KMS-11 (cell line): ENCODE measurements at regions not wholly inside any gene's neighbourhood (a gene's known extent, or its start where the extent isn't known, plus 50 kb on each side); places are given as distances from the start of the nearest gene placed in this dataset.

ENCODE experiments used
- H2AFZ ChIP-seq: fragments of 200-600 bp; sonication (generic); 2 replicates; pipeline ENCODE4 v1.6.1; 2016; ENCODE audit warnings: antibody characterized with exemption, mixed run types, low read depth
- H3K27ac ChIP-seq: fragments of 200-600 bp; sonication (generic); 2 replicates; pipeline ENCODE4 v1.6.1; 2016; ENCODE audit warnings: mild to moderate bottlenecking, mixed run types
- H3K27me3 ChIP-seq: fragments of 200-600 bp; sonication (generic); 2 replicates; pipeline ENCODE4 v1.6.1; 2017; ENCODE audit warnings: mild to moderate bottlenecking, low read depth, mixed run types, moderate library complexity; ENCODE audit not compliant: insufficient read depth
- H3K36me3 ChIP-seq: fragments of 200-600 bp; sonication (generic); 2 replicates; pipeline ENCODE4 v1.6.1; 2017; ENCODE audit warnings: mild to moderate bottlenecking, mixed run types; ENCODE audit not compliant: insufficient read depth
- H3K4me1 ChIP-seq: fragments of 200-600 bp; sonication (generic); 2 replicates; pipeline ENCODE4 v1.6.1; 2016; ENCODE audit warnings: mild to moderate bottlenecking, low read depth, mixed run types; ENCODE audit not compliant: poor library complexity, severe bottlenecking
- H3K4me2 ChIP-seq: fragments of 200-600 bp; sonication (generic); 2 replicates; pipeline ENCODE4 v1.7.0; 2016; ENCODE audit warnings: mild to moderate bottlenecking, mixed run types
- H3K4me3 ChIP-seq: fragments of 200-600 bp; sonication (generic); IDR thresholded peaks from 2 replicates; pipeline ENCODE4 v1.6.1; 2017; ENCODE audit warnings: low read depth, low read length, mixed read lengths; ENCODE audit not compliant: insufficient read depth
- H3K79me2 ChIP-seq: fragments of 200-600 bp; sonication (generic); 2 replicates; pipeline ENCODE4 v1.6.1; 2016; ENCODE audit warnings: low read depth, mixed run types; ENCODE audit not compliant: insufficient read depth
- H3K9ac ChIP-seq: fragments of 200-600 bp; sonication (generic); 2 replicates; pipeline ENCODE4 v1.6.1; 2016; ENCODE audit warnings: mild to moderate bottlenecking, mixed run types
- H4K20me1 ChIP-seq: fragments of 200-600 bp; sonication (generic); 2 replicates; pipeline ENCODE4 v1.6.1; 2016; ENCODE audit warnings: mild to moderate bottlenecking, mixed run types; ENCODE audit not compliant: insufficient read depth
- TF ChIP-seq, protein P1 (sequence below): fragments of 200-600 bp; sonication (generic); conservative IDR thresholded peaks from 2 replicates; pipeline ENCODE4 v1.6.1; 2017; ENCODE audit warnings: low read depth, mild to moderate bottlenecking, antibody characterized with exemption, low read length, moderate library complexity, mixed read lengths

DNA sequence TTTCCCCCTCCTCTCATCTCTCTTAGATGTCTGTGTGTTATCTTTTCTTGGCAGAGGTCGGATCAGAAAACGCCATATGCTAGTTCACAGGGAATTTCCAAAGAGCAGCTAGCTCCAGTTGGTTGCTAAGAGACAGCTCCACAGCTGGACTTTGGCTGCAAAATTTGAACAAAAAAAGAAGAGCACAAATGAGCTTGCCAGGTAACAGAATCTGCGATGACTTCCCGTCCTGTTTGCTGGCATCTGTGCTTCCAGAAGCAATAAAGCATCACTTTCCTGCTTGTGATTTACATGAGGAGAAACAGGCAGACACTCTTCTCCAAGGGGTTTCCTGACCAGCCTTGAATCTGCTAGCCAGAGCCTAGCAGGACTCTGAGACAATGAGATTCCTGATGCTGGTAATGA is 596.0 kb upstream of the B3GAT1 start:
- H3K4me1 ChIP-seq, result no peaks in the 10 kb centered on the region
- no peaks in the 10 kb centered on the region for H3K79me2 ChIP-seq
- TF ChIP-seq, protein P1, sequence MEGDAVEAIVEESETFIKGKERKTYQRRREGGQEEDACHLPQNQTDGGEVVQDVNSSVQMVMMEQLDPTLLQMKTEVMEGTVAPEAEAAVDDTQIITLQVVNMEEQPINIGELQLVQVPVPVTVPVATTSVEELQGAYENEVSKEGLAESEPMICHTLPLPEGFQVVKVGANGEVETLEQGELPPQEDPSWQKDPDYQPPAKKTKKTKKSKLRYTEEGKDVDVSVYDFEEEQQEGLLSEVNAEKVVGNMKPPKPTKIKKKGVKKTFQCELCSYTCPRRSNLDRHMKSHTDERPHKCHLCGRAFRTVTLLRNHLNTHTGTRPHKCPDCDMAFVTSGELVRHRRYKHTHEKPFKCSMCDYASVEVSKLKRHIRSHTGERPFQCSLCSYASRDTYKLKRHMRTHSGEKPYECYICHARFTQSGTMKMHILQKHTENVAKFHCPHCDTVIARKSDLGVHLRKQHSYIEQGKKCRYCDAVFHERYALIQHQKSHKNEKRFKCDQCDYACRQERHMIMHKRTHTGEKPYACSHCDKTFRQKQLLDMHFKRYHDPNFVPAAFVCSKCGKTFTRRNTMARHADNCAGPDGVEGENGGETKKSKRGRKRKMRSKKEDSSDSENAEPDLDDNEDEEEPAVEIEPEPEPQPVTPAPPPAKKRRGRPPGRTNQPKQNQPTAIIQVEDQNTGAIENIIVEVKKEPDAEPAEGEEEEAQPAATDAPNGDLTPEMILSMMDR, result no peak
- H3K27me3 ChIP-seq, result no peaks in the 10 kb centered on the region
- no peaks in the 10 kb centered on the region for H4K20me1 ChIP-seq
- no peak overlapping the region for H3K27ac ChIP-seq
- no peak overlapping the region for H3K4me2 ChIP-seq
- no peak overlapping the region for H2AFZ ChIP-seq
- no peak overlapping the region for H3K4me3 ChIP-seq
- H3K9ac ChIP-seq, result no peak overlapping the region
- H3K36me3 ChIP-seq, result no peaks in the 10 kb centered on the region

GRCh38 chr11:135006800-135007199 is 594.8 kb upstream of the B3GAT1 start:
- no peaks in the 10 kb centered on the region for H3K4me1 ChIP-seq
- H4K20me1 ChIP-seq, result no peaks in the 10 kb centered on the region
- no peak overlapping the region for H3K9ac ChIP-seq
- no peak overlapping the region for H3K27ac ChIP-seq
- H2AFZ ChIP-seq, result no peak overlapping the region
- no peak overlapping the region for H3K4me2 ChIP-seq
- H3K27me3 ChIP-seq, result no peaks in the 10 kb centered on the region
- TF ChIP-seq, protein P1, result no peak
- H3K79me2 ChIP-seq, result no peaks in the 10 kb centered on the region
- no peak overlapping the region for H3K4me3 ChIP-seq
- H3K36me3 ChIP-seq, result no peaks in the 10 kb centered on the region

DNA sequence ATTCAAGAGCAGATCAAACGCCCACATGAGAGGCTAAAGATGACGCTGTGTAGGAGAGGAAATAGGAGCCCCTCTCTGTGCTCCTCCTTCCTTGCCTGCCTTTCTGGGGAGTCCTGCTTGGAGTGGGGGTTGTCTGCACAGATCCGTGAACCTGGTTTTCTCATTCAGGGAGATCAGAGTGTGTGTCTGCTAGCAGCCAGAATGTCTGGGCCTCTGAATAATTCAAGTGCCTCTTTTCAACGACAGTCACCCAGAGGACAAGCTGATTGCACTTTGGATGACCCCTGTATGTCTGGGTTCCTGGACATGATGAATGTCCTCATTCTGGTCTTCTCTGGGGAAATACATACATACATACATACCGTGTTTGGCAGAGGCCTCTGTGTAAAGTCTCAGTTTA is 592.5 kb upstream of the B3GAT1 start:
- Histone ChIP-seq H3K36me3 (no peaks in the 10 kb centered on the region), H2AFZ (no peak overlapping the region), H3K9ac (no peak overlapping the region), H3K4me2 (no peak overlapping the region), H3K79me2 (no peaks in the 10 kb centered on the region), H4K20me1 (no peaks in the 10 kb centered on the region), H3K27ac (no peak overlapping the region), H3K4me3 (no peak overlapping the region), H3K27me3 (no peaks in the 10 kb centered on the region), H3K4me1 (no peaks in the 10 kb centered on the region)
- TF ChIP-seq, protein P1, result no peak

DNA sequence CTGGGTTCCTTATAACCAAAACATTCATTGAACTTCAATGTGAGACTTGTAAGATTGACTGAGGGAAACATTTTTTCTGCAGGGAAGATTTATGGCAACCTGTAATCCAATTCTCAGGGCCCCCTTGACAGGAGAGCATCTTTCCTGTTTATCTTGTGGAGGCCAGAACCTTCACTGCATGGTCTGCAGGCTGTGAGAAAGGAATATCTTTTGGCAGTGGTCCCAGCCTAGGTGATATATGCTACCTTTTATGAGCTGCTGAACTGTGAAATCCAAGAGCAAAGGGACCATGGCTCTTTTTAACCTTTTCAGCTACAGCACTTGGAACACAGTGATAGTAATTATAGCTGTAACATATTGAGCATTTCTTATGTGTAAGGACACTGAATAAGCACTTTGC is 590.2 kb upstream of the B3GAT1 start:
- Histone ChIP-seq H3K27ac (no peak overlapping the region), H2AFZ (no peak overlapping the region), H3K79me2 (no peaks in the 10 kb centered on the region), H3K9ac (no peak overlapping the region), H3K4me2 (no peak overlapping the region), H3K4me1 (no peaks in the 10 kb centered on the region), H3K27me3 (no peaks in the 10 kb centered on the region), H3K36me3 (no peaks in the 10 kb centered on the region), H3K4me3 (no peak overlapping the region), H4K20me1 (no peaks in the 10 kb centered on the region)
- TF ChIP-seq, protein P1, result no peak
